WTC11 (cell line): ENCODE measurements at regions not wholly inside any gene's neighbourhood (a gene's known extent, or its start where the extent isn't known, plus 50 kb on each side); places are given as distances from the start of the nearest gene placed in this dataset.

Experiments
- ATAC-seq: fragments of 200-7000 bp; cut with Tn5 transposase; 2 replicates; pipeline ENCODE4 v1.10.0; 2021; ENCODE audit warnings: mild to moderate bottlenecking, moderate library complexity
- CTCF ChIA-PET: fragments of 300-600 bp; sonication (Branson Sonifier 250); formaldehyde crosslinking; loops from one replicate; lab custom pipeline; 2021; ENCODE audit warnings: antibody characterized with exemption; lab: Charles Lee
- POLR2A ChIA-PET: fragments of 350-600 bp; sonication (Branson Sonifier 250); formaldehyde crosslinking; loops from one replicate; lab custom pipeline; 2021; ENCODE audit warnings: antibody characterized with exemption; lab: Charles Lee
- DNase-seq: peaks from one replicate; pipeline ENCODE4 v3.0.0; 2021; ENCODE audit warnings: low spot score
- H3K27ac Mint-ChIP-seq: 2 replicates; pipeline ENCODE4 v1.8.0; 2021; ENCODE audit warnings: mixed read lengths
- H3K27me3 Mint-ChIP-seq: 2 replicates; pipeline ENCODE4 v1.8.0; 2021; ENCODE audit warnings: low read depth, mild to moderate bottlenecking, moderate library complexity, mixed read lengths
- H3K36me3 Mint-ChIP-seq: 2 replicates; pipeline ENCODE4 v1.8.0; 2021; ENCODE audit warnings: mixed read lengths
- H3K4me1 Mint-ChIP-seq: 2 replicates; pipeline ENCODE4 v1.8.0; 2022; ENCODE audit warnings: mixed read lengths
- H3K4me3 Mint-ChIP-seq: 2 replicates; pipeline ENCODE4 v1.8.0; 2021; ENCODE audit warnings: mild to moderate bottlenecking, moderate library complexity, mixed read lengths
- H3K9me3 Mint-ChIP-seq: 2 replicates; pipeline ENCODE4 v1.8.0; 2021; ENCODE audit warnings: mixed read lengths
- ATF1 ChIP-seq: sonication (generic); formaldehyde crosslinking; IDR thresholded peaks from 2 replicates; pipeline ENCODE4 v1.8.1; 2023; ENCODE audit warnings: mild to moderate bottlenecking, moderate library complexity, missing genetic modification reagents
- CREM ChIP-seq: sonication (generic); formaldehyde crosslinking; IDR thresholded peaks from 2 replicates; pipeline ENCODE4 v1.8.1; 2022; ENCODE audit warnings: mild to moderate bottlenecking, missing genetic modification reagents, moderate library complexity
- HMGA2 ChIP-seq: fragments of 250-450 bp; sonication (Bioruptor Pico); IDR thresholded peaks from 2 replicates; pipeline ENCODE4 v1.4.0; 2021; ENCODE audit warnings: mild to moderate bottlenecking, moderate library complexity
- MYBL2 ChIP-seq: sonication (generic); formaldehyde crosslinking; IDR thresholded peaks from 2 replicates; pipeline ENCODE4 v1.8.1; 2023; ENCODE audit warnings: mild to moderate bottlenecking, moderate library complexity, missing genetic modification reagents
- NFE2L1 ChIP-seq: sonication (generic); formaldehyde crosslinking; IDR thresholded peaks from 2 replicates; pipeline ENCODE4 v1.8.1; 2023; ENCODE audit warnings: missing genetic modification reagents
- OVOL2 ChIP-seq: fragments of 250-450 bp; sonication (Bioruptor Pico); IDR thresholded peaks from 2 replicates; pipeline ENCODE4 v1.9.0; 2021; ENCODE audit warnings: mild to moderate bottlenecking, borderline replicate concordance
- PRRX2 ChIP-seq: fragments of 250-450 bp; sonication (Bioruptor Pico); IDR thresholded peaks from 2 replicates; pipeline ENCODE4 v1.8.0; 2021; ENCODE audit warnings: mild to moderate bottlenecking
- TCF7 ChIP-seq: sonication (generic); formaldehyde crosslinking; IDR thresholded peaks from 2 replicates; pipeline ENCODE4 v1.8.0; 2022; ENCODE audit warnings: mild to moderate bottlenecking, low read depth, missing genetic modification reagents, moderate library complexity
- TEAD4 ChIP-seq: sonication (generic); formaldehyde crosslinking; IDR thresholded peaks from 2 replicates; pipeline ENCODE4 v1.8.0; 2022; ENCODE audit warnings: mild to moderate bottlenecking, missing genetic modification reagents
- ZNF138 ChIP-seq: sonication (generic); formaldehyde crosslinking; conservative IDR thresholded peaks from 2 replicates; pipeline ENCODE4 v1.8.1; 2022; ENCODE audit warnings: mild to moderate bottlenecking, moderate library complexity, missing genetic modification reagents
- ZNF232 ChIP-seq: sonication (generic); formaldehyde crosslinking; IDR thresholded peaks from 2 replicates; pipeline ENCODE4 v1.8.0; 2022; ENCODE audit warnings: mild to moderate bottlenecking, missing genetic modification reagents
- ZNF317 ChIP-seq: sonication (generic); formaldehyde crosslinking; IDR thresholded peaks from 2 replicates; pipeline ENCODE4 v1.8.1; 2023; ENCODE audit warnings: low read depth, mild to moderate bottlenecking, moderate library complexity, missing genetic modification reagents, borderline replicate concordance
- ZNF396 ChIP-seq: fragments of 250-450 bp; sonication (Bioruptor Pico); IDR thresholded peaks from 2 replicates; pipeline ENCODE4 v1.8.0; 2021; ENCODE audit warnings: mild to moderate bottlenecking, moderate library complexity, borderline replicate concordance
- ZNF671 ChIP-seq: fragments of 250-450 bp; sonication (Bioruptor Pico); IDR thresholded peaks from 2 replicates; pipeline ENCODE4 v1.8.0; 2021; ENCODE audit warnings: mild to moderate bottlenecking
- TF ChIP-seq, protein P1 (sequence below): sonication (generic); formaldehyde crosslinking; conservative IDR thresholded peaks from 2 replicates; pipeline ENCODE4 v1.8.1; 2022; ENCODE audit warnings: mild to moderate bottlenecking, missing genetic modification reagents
- TF ChIP-seq, protein P2 (sequence below): fragments of 250-450 bp; sonication (Bioruptor Pico); IDR thresholded peaks from 2 replicates; pipeline ENCODE4 v1.9.0; 2021; ENCODE audit warnings: mild to moderate bottlenecking, borderline replicate concordance
- TF ChIP-seq, protein P3 (sequence below): fragments of 200-600 bp; IDR thresholded peaks from 2 replicates; pipeline ENCODE4 v1.8.0; 2022; ENCODE audit warnings: antibody characterized with exemption
- TF ChIP-seq, protein P4 (sequence below): sonication (generic); formaldehyde crosslinking; IDR thresholded peaks from 2 replicates; pipeline ENCODE4 v1.8.1; 2022; ENCODE audit warnings: low read depth, missing genetic modification reagents, borderline replicate concordance
- TF ChIP-seq, protein P5 (sequence below): sonication (generic); formaldehyde crosslinking; IDR thresholded peaks from 2 replicates; pipeline ENCODE4 v1.8.1; 2023; ENCODE audit warnings: mild to moderate bottlenecking, missing genetic modification reagents, moderate library complexity
- TF ChIP-seq, protein P6 (sequence below): sonication (generic); formaldehyde crosslinking; IDR thresholded peaks from 2 replicates; pipeline ENCODE4 v1.8.0; 2022; ENCODE audit warnings: mild to moderate bottlenecking, missing genetic modification reagents
- TF ChIP-seq, protein P7 (sequence below): sonication (generic); formaldehyde crosslinking; IDR thresholded peaks from 2 replicates; pipeline ENCODE4 v1.8.1; 2022; ENCODE audit warnings: low read depth, mild to moderate bottlenecking, moderate library complexity, missing genetic modification reagents, borderline replicate concordance

DNA sequence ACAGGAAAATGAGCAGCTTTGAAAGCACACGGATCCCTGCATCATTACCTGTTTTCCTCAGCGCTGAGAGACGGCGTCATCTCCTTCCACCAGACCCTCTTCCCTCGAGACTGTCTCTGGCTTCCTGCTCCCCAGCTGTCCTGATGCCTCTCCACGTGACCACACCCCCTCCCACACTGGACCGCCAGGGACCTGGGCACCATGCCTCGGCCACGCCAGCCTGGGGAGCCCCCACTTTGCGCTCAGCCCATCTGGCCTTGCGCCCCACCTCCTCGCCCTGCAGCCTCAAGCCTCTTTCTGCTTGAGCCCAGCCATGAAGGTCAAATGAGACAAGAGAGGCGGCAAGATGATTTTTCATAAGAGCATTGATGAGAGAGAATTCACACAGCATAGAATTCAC is 66.0 kb upstream of the ACKR3 start:
- ChIA-PET POLR2A (interaction anchor here (0.6 kb wide), 1 partner anchor 299 kb away, joined by 3 read pairs; no protein-coding TSS in a partner anchor), CTCF (interaction anchor here (0.6 to 0.7 kb wide), 2 partner anchors 106 to 155 kb away, joined by 3 read pairs; no protein-coding TSS in a partner anchor)
- Mint-ChIP-seq H3K27me3 (peaks cover 25% of the 10 kb centered on the region), H3K36me3 (no peaks in the 10 kb centered on the region), H3K4me3 (no peak overlapping the region), H3K4me1 (no peaks in the 10 kb centered on the region), H3K27ac (no peak overlapping the region), H3K9me3 (no peaks in the 10 kb centered on the region)
- no peak for ATAC-seq
- TF ChIP-seq, protein P1, sequence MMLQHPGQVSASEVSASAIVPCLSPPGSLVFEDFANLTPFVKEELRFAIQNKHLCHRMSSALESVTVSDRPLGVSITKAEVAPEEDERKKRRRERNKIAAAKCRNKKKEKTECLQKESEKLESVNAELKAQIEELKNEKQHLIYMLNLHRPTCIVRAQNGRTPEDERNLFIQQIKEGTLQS = no peak
- TF ChIP-seq TCF7 (no peak), ZNF232 (CRISPR knock-in tag) (no peak), ZNF317 (CRISPR knock-in tag) (no peak), MYBL2 (CRISPR knock-in tag) (no peak), CREM (CRISPR knock-in tag) (no peak), PRRX2 (CRISPR knock-in tag) (no peak), ZNF396 (CRISPR knock-in tag) (no peak)
- TF ChIP-seq, protein P2, sequence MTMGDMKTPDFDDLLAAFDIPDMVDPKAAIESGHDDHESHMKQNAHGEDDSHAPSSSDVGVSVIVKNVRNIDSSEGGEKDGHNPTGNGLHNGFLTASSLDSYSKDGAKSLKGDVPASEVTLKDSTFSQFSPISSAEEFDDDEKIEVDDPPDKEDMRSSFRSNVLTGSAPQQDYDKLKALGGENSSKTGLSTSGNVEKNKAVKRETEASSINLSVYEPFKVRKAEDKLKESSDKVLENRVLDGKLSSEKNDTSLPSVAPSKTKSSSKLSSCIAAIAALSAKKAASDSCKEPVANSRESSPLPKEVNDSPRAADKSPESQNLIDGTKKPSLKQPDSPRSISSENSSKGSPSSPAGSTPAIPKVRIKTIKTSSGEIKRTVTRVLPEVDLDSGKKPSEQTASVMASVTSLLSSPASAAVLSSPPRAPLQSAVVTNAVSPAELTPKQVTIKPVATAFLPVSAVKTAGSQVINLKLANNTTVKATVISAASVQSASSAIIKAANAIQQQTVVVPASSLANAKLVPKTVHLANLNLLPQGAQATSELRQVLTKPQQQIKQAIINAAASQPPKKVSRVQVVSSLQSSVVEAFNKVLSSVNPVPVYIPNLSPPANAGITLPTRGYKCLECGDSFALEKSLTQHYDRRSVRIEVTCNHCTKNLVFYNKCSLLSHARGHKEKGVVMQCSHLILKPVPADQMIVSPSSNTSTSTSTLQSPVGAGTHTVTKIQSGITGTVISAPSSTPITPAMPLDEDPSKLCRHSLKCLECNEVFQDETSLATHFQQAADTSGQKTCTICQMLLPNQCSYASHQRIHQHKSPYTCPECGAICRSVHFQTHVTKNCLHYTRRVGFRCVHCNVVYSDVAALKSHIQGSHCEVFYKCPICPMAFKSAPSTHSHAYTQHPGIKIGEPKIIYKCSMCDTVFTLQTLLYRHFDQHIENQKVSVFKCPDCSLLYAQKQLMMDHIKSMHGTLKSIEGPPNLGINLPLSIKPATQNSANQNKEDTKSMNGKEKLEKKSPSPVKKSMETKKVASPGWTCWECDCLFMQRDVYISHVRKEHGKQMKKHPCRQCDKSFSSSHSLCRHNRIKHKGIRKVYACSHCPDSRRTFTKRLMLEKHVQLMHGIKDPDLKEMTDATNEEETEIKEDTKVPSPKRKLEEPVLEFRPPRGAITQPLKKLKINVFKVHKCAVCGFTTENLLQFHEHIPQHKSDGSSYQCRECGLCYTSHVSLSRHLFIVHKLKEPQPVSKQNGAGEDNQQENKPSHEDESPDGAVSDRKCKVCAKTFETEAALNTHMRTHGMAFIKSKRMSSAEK (CRISPR knock-in tag) = no peak
- TF ChIP-seq, protein P3, sequence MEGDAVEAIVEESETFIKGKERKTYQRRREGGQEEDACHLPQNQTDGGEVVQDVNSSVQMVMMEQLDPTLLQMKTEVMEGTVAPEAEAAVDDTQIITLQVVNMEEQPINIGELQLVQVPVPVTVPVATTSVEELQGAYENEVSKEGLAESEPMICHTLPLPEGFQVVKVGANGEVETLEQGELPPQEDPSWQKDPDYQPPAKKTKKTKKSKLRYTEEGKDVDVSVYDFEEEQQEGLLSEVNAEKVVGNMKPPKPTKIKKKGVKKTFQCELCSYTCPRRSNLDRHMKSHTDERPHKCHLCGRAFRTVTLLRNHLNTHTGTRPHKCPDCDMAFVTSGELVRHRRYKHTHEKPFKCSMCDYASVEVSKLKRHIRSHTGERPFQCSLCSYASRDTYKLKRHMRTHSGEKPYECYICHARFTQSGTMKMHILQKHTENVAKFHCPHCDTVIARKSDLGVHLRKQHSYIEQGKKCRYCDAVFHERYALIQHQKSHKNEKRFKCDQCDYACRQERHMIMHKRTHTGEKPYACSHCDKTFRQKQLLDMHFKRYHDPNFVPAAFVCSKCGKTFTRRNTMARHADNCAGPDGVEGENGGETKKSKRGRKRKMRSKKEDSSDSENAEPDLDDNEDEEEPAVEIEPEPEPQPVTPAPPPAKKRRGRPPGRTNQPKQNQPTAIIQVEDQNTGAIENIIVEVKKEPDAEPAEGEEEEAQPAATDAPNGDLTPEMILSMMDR = no peak
- TF ChIP-seq, protein P4, sequence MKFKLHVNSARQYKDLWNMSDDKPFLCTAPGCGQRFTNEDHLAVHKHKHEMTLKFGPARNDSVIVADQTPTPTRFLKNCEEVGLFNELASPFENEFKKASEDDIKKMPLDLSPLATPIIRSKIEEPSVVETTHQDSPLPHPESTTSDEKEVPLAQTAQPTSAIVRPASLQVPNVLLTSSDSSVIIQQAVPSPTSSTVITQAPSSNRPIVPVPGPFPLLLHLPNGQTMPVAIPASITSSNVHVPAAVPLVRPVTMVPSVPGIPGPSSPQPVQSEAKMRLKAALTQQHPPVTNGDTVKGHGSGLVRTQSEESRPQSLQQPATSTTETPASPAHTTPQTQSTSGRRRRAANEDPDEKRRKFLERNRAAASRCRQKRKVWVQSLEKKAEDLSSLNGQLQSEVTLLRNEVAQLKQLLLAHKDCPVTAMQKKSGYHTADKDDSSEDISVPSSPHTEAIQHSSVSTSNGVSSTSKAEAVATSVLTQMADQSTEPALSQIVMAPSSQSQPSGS = no peak
- TF ChIP-seq, protein P5, sequence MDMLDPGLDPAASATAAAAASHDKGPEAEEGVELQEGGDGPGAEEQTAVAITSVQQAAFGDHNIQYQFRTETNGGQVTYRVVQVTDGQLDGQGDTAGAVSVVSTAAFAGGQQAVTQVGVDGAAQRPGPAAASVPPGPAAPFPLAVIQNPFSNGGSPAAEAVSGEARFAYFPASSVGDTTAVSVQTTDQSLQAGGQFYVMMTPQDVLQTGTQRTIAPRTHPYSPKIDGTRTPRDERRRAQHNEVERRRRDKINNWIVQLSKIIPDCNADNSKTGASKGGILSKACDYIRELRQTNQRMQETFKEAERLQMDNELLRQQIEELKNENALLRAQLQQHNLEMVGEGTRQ (CRISPR knock-in tag) = no peak
- TF ChIP-seq, protein P6, sequence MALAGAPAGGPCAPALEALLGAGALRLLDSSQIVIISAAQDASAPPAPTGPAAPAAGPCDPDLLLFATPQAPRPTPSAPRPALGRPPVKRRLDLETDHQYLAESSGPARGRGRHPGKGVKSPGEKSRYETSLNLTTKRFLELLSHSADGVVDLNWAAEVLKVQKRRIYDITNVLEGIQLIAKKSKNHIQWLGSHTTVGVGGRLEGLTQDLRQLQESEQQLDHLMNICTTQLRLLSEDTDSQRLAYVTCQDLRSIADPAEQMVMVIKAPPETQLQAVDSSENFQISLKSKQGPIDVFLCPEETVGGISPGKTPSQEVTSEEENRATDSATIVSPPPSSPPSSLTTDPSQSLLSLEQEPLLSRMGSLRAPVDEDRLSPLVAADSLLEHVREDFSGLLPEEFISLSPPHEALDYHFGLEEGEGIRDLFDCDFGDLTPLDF (CRISPR knock-in tag) = no peak
- DNase-seq = no peak

DNA sequence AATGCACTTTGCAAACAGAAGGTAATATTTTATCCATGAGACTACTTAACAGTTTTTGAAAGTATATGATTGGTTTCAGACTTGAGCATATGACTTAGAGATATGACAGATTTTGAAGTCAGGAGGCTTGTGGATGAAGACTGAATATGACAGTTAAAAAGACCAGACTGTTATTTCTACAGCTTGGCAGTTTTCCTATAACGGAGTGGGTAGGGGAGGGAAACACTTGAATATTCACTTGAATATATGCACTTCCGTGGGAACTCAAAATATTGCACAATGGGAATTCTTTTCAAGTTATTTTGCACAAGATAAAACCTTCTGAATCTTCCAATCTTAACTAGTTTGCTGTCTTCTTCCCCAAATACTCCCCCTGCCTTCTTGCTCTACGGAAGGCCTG is 64.6 kb upstream of the ACKR3 start:
- peaks cover 8% of the 10 kb centered on the region for H3K4me1 Mint-ChIP-seq
- ATAC-seq (no peak), DNase-seq (no peak)
- no peaks in the 10 kb centered on the region for H3K9me3 Mint-ChIP-seq
- peaks cover 27% of the 10 kb centered on the region for H3K27me3 Mint-ChIP-seq
- POLR2A ChIA-PET = no interaction called here
- TF ChIP-seq ZNF671 = no peak
- no peak for TF ChIP-seq HMGA2 (CRISPR knock-in tag)
- TF ChIP-seq, protein P3 = no peak
- no peak for TF ChIP-seq NFE2L1 (CRISPR knock-in tag)
- no peak for TF ChIP-seq TEAD4 (CRISPR knock-in tag)
- TF ChIP-seq OVOL2 (CRISPR knock-in tag) = no peak
- TF ChIP-seq, protein P7, sequence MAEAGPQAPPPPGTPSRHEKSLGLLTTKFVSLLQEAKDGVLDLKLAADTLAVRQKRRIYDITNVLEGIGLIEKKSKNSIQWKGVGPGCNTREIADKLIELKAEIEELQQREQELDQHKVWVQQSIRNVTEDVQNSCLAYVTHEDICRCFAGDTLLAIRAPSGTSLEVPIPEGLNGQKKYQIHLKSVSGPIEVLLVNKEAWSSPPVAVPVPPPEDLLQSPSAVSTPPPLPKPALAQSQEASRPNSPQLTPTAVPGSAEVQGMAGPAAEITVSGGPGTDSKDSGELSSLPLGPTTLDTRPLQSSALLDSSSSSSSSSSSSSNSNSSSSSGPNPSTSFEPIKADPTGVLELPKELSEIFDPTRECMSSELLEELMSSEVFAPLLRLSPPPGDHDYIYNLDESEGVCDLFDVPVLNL (CRISPR knock-in tag) = no peak
- no peak for TF ChIP-seq ATF1 (CRISPR knock-in tag)
- no peak for TF ChIP-seq ZNF138 (CRISPR knock-in tag)
- CTCF ChIA-PET = no interaction called here
- no peaks in the 10 kb centered on the region for H3K36me3 Mint-ChIP-seq
- no peak overlapping the region for H3K27ac Mint-ChIP-seq
- no peak overlapping the region for H3K4me3 Mint-ChIP-seq
